ENCODE measurements at regions not wholly inside any gene's neighbourhood (a gene's known extent, or its start where the extent isn't known, plus 50 kb on each side); places are given as distances from the start of the nearest gene placed in this dataset.

DNA sequence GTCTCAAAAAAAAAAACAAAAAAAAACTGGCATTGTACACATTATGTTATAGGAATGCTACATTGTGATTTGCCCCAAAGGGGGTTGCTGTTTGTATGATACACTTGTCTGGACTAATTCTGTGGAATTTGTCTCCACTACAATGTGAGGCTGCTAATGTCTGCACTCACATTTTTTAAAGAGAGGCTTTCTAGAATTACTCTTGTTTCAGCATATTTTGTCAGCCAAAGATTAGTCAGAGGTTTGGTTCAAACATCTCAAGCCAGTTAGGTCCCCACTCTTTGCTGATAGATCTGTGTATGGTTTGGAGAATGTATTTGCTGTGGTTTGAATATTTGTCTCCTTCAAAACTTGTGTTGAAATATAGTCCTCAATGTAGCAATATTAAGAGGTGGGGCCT, 59.3 kb upstream of the ZNF169 start:
- no peak for TF ChIP-seq CTCF (IDR thresholded peaks at IDR 0.05)
- Mint-ChIP-seq H3K27ac (no peak overlapping the region), H3K27me3 (ENCODE audit: insufficient read depth) (peaks cover 8% of the 10 kb centered on the region), H3K4me3 (no peak overlapping the region), H3K4me1 (ENCODE audit: low read depth) (no peaks in the 10 kb centered on the region), H3K9me3 (peaks cover 71% of the 10 kb centered on the region), H3K36me3 (ENCODE audit: low read depth) (peaks cover 65% of the 10 kb centered on the region)
- no peak for DNase-seq

DNA sequence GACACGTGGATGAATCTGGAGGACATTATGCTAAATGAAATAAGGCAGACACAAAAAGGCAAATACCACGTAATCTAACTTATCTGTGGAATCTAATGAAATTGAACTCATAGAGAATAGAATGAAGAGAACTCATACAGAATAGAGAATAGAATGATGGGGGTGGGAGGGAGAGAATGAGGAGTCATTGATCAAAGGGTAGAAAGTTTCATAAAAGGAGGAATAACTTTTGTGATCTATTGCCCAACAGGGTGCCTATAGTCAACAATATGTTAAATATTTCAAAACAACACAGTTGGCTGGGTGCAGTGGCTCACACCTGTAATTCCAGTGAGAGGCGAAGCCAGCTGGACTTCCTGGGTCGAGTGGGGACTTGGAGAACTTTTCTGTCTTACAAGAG, 54.9 kb upstream of the ZNF169 start:
- TF ChIP-seq CTCF (IDR thresholded peaks at IDR 0.05) = no peak
- H3K4me3 Mint-ChIP-seq = no peak overlapping the region
- peaks cover 47% of the 10 kb centered on the region for H3K36me3 Mint-ChIP-seq (ENCODE audit: low read depth)
- H3K27me3 Mint-ChIP-seq (ENCODE audit: insufficient read depth) = peaks cover 10% of the 10 kb centered on the region
- peaks cover 67% of the 10 kb centered on the region for H3K9me3 Mint-ChIP-seq
- no peaks in the 10 kb centered on the region for H3K4me1 Mint-ChIP-seq (ENCODE audit: low read depth)
- DNase-seq = no peak
- no peak overlapping the region for H3K27ac Mint-ChIP-seq

- Mint-ChIP-seq H3K4me1 (ENCODE audit: low read depth) (peaks cover 12% of the 10 kb centered on the region), H3K36me3 (ENCODE audit: low read depth) (peaks cover 29% of the 10 kb centered on the region), H3K27ac (no peak overlapping the region), H3K9me3 (peaks cover 40% of the 10 kb centered on the region), H3K4me3 (no peak overlapping the region), H3K27me3 (ENCODE audit: insufficient read depth) (peaks cover 8% of the 10 kb centered on the region)
- no peak for TF ChIP-seq CTCF (IDR thresholded peaks at IDR 0.05)
- no peak for DNase-seq
Measured at GRCh38 chr9:94207781-94208180, 51.3 kb upstream of the ZNF169 start.

Small RNA genes in the stretch of these regions (microRNA-seq; reads per million reads assigned to microRNA genes)
- gene MIRLET7A1 (230 reads per million, percentile 59 among the genes with 10 or more reads in this experiment), gene MIRLET7D (7,497 reads per million, percentile 92 among the genes with 10 or more reads in this experiment), gene MIRLET7F1 (227 reads per million, percentile 58 among the genes with 10 or more reads in this experiment)
